ENCODE measurements at regions not wholly inside any gene's neighbourhood (a gene's known extent, or its start where the extent isn't known, plus 50 kb on each side); places are given as distances from the start of the nearest gene placed in this dataset.

GRCh38 chr13:105827111-105827809 lies 708.2 kb downstream of the EFNB2 start:
- FAIRE-seq (no peak), DNase-seq (ENCODE audit: low read depth) (no peak)
- no peaks in the 10 kb centered on the region for H3K36me3 ChIP-seq (ENCODE audit: control insufficient read depth, insufficient read depth, low read length)
- no peak overlapping the region for H3K4me3 ChIP-seq (ENCODE audit: low read depth, low read length)
- no peak for TF ChIP-seq CTCF (IDR thresholded peaks at IDR 0.05; ENCODE audit: insufficient read depth, low read length, severe bottlenecking)
- H3K27me3 ChIP-seq (ENCODE audit: control insufficient read depth, insufficient read depth, low read length): no peaks in the 10 kb centered on the region

GRCh38 chr13:105825071-105825470 lies 710.4 kb downstream of the EFNB2 start:
- no peak for TF ChIP-seq CTCF (IDR thresholded peaks at IDR 0.05; ENCODE audit: insufficient read depth, low read length, severe bottlenecking)
- Histone ChIP-seq H3K27me3 (ENCODE audit: control insufficient read depth, insufficient read depth, low read length) (no peaks in the 10 kb centered on the region), H3K36me3 (ENCODE audit: control insufficient read depth, insufficient read depth, low read length) (no peaks in the 10 kb centered on the region), H3K4me3 (ENCODE audit: low read depth, low read length) (no peak overlapping the region)
- FAIRE-seq (no peak), DNase-seq (ENCODE audit: low read depth) (peak; percentile 64)

GRCh38 chr13:105821337-105821736 lies 714.1 kb downstream of the EFNB2 start:
- FAIRE-seq: no peak
- no peaks in the 10 kb centered on the region for H3K36me3 ChIP-seq (ENCODE audit: control insufficient read depth, insufficient read depth, low read length)

DNA sequence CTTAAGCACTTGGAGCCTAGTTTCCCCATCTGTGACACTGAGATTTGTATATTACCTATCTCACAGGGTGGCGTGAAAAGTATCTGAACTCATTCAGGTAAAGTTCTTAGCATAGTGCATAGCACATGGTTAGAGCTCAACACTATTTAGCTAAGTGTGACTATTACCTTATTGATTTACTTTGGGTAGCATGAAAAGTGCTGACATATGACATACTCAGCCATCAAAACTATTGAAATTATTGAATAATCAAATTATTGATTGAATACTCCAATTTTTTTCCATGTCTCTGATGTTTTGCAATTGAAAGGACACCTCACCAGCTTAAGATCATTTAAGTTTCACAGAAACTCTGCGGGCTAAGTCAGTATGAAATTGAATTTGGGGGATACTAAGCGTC lies 715.0 kb downstream of the EFNB2 start:
- FAIRE-seq: no peak
- H3K27me3 ChIP-seq (ENCODE audit: control insufficient read depth, insufficient read depth, low read length): no peaks in the 10 kb centered on the region
- H3K4me3 ChIP-seq (ENCODE audit: low read depth, low read length): no peak overlapping the region
- no peak for TF ChIP-seq CTCF (IDR thresholded peaks at IDR 0.05; ENCODE audit: insufficient read depth, low read length, severe bottlenecking)
- no peaks in the 10 kb centered on the region for H3K36me3 ChIP-seq (ENCODE audit: control insufficient read depth, insufficient read depth, low read length)
- no peak for DNase-seq (ENCODE audit: low read depth)

More at GRCh38 chr13:105821337-105821736, 714.1 kb downstream of the EFNB2 start:
- Histone ChIP-seq H3K4me3 (ENCODE audit: low read depth, low read length) (no peak overlapping the region), H3K27me3 (ENCODE audit: control insufficient read depth, insufficient read depth, low read length) (no peaks in the 10 kb centered on the region)
- TF ChIP-seq CTCF (IDR thresholded peaks at IDR 0.05; ENCODE audit: insufficient read depth, low read length, severe bottlenecking): no peak
- no peak for DNase-seq (ENCODE audit: low read depth)

DNA sequence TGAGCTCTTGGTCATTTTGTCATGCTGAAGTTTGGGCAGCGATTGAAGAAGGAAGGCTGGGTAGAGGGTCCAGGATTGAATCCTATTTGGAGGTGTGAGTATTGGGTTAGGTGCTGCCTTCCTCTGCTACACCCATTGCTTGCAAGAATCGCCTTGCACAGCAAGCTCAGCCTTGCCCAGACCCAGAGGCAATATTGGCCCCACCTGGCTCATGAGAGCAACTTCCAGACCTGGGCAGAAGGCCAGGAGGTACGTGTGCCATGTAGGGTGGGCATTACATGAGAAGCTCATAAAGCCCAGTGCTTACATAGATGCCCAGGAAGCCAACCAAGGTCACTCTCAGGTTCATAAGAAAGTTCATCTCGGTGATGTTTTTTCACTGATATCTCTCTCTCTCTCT lies 718.0 kb downstream of the EFNB2 start:
- TF ChIP-seq CTCF (IDR thresholded peaks at IDR 0.05; ENCODE audit: insufficient read depth, low read length, severe bottlenecking): no peak
- FAIRE-seq: no peak
- Histone ChIP-seq H3K27me3 (ENCODE audit: control insufficient read depth, insufficient read depth, low read length) (no peaks in the 10 kb centered on the region), H3K36me3 (ENCODE audit: control insufficient read depth, insufficient read depth, low read length) (no peaks in the 10 kb centered on the region), H3K4me3 (ENCODE audit: low read depth, low read length) (no peak overlapping the region)
- DNase-seq (ENCODE audit: low read depth): peak; percentile 66

- no peaks in the 10 kb centered on the region for H3K36me3 ChIP-seq (ENCODE audit: control insufficient read depth, insufficient read depth, low read length)
- H3K27me3 ChIP-seq (ENCODE audit: control insufficient read depth, insufficient read depth, low read length): no peaks in the 10 kb centered on the region
- no peak for FAIRE-seq
- DNase-seq (ENCODE audit: low read depth): peak; percentile 45
- TF ChIP-seq CTCF (IDR thresholded peaks at IDR 0.05; ENCODE audit: insufficient read depth, low read length, severe bottlenecking): no peak
- no peak overlapping the region for H3K4me3 ChIP-seq (ENCODE audit: low read depth, low read length)
These were observed 718.5 kb downstream of the EFNB2 start for GRCh38 chr13:105816994-105817393.
